Kidney (tissue), 13 donors: ENCODE measurements at regions not wholly inside any gene's neighbourhood (a gene's known extent, or its start where the extent isn't known, plus 50 kb on each side); places are given as distances from the start of the nearest gene placed in this dataset.
A peak's percentile ranks its signal among the peaks of the same experiment; 100 is the strongest.

ENCODE experiments used
- DNase-seq, 5 donors: peaks; one replicate each; pipeline ENCODE4 v3.0.0-alpha.2; 2013 to 2020
- FAIRE-seq: peaks from 2 replicates; lab custom pipeline; 2012; peaks lifted over from hg19 to GRCh38; lab: Jason Lieb, UNC
- H3K27ac ChIP-seq, 2 donors: one replicate each; pipeline ENCODE4 v1.7.0; 2013; ENCODE audit warnings: low read depth in 2 of 2, low read length in 2 of 2, inconsistent platforms in 1 of 2
- H3K27me3 ChIP-seq: one replicate; pipeline ENCODE4 v1.7.1; 2013; ENCODE audit warnings: low read length, inconsistent platforms; ENCODE audit not compliant: control insufficient read depth, insufficient read depth
- H3K36me3 ChIP-seq, 3 donors: one replicate each; pipeline versions ENCODE4 v1.7.0 to v1.7.1; 2013; ENCODE audit warnings: low read length in 3 of 3, control low read depth in 1 of 3, inconsistent platforms in 1 of 3; ENCODE audit not compliant: insufficient read depth in 3 of 3, control insufficient read depth in 2 of 3
- H3K4me1 ChIP-seq, 3 donors: one replicate each; pipeline versions ENCODE4 v1.7.0 to v1.7.1; 2013; ENCODE audit warnings: low read length in 3 of 3, inconsistent platforms in 1 of 3, low read depth in 1 of 3; ENCODE audit not compliant: control insufficient read depth in 2 of 3, insufficient read depth in 2 of 3
- H3K4me3 ChIP-seq, 3 donors: one replicate each; pipeline versions ENCODE4 v1.7.0 to v1.8.1; 2013; ENCODE audit warnings: low read length in 3 of 3, control low read depth in 1 of 3, inconsistent platforms in 1 of 3
- H3K9ac ChIP-seq, 3 donors: one replicate each; pipeline versions ENCODE4 v1.7.0 to v1.7.1; 2013; ENCODE audit warnings: low read length in 3 of 3, control low read depth in 1 of 3, inconsistent platforms in 1 of 3
- H3K9me3 ChIP-seq, 3 donors: one replicate each; pipeline versions ENCODE4 v1.7.0 to v1.7.1; 2013; ENCODE audit warnings: low read length in 3 of 3, control low read depth in 1 of 3, inconsistent platforms in 1 of 3; ENCODE audit not compliant: control insufficient read depth in 2 of 3, insufficient read depth in 1 of 3
- intact Hi-C: fragments of 100-400 bp; cut with DNase I; formaldehyde crosslinking; loops from one replicate; pipeline ENCODE4 v1.11.1; 2022
- TF ChIP-seq, protein P1 (sequence below): IDR thresholded peaks from 3 replicates; pipeline ENCODE4 v1.5.1; 2012; ENCODE audit warnings: mild to moderate bottlenecking, moderate library complexity, borderline replicate concordance; ENCODE audit not compliant: insufficient read depth; ENCODE audit errors: extremely low read depth
- donor health status: control.
- donor health status: control.
- donor health status: control.
- donor health status: control.
- donor health status: control.
- donor health status: DM: yes; HTN: yes; CAD: no.
- donor health status: Normal renal cell carcinoma (clear cell type).

DNA sequence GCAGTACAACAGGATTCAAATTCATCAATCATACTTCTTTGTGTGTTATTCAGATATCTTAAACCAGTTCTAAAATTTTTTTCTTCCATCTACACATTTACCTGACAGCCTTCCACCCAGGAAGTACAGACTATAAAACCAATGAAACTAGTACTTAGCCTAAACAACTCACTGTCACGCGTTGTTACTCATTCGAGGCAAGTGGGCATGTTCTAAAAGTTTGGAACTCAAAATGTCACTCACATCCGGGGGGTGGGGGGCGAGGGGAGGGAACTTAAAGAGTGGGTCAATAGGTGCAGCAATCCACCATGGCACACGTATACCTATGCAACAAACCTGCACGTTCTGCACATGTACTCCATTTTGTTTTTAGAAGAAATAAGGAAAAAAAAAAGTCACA, 90.4 kb upstream of the PLEKHM1 start:
- intact Hi-C loops = no loop called here
- Histone ChIP-seq H3K4me1 (peaks cover 0 to 3% (median 2%) of the 10 kb centered on the region in 3 donors), H3K9me3 (no peaks in the 10 kb centered on the region), H3K27ac (no peak overlapping the region), H3K4me3 (no peak overlapping the region), H3K36me3 (no peaks in the 10 kb centered on the region), H3K9ac (no peak overlapping the region), H3K27me3 (no peaks in the 10 kb centered on the region)
- FAIRE-seq = no peak
- DNase-seq = peak in 4 of 5 donors; percentile 56 to 83 (median 63)
- TF ChIP-seq, protein P1, sequence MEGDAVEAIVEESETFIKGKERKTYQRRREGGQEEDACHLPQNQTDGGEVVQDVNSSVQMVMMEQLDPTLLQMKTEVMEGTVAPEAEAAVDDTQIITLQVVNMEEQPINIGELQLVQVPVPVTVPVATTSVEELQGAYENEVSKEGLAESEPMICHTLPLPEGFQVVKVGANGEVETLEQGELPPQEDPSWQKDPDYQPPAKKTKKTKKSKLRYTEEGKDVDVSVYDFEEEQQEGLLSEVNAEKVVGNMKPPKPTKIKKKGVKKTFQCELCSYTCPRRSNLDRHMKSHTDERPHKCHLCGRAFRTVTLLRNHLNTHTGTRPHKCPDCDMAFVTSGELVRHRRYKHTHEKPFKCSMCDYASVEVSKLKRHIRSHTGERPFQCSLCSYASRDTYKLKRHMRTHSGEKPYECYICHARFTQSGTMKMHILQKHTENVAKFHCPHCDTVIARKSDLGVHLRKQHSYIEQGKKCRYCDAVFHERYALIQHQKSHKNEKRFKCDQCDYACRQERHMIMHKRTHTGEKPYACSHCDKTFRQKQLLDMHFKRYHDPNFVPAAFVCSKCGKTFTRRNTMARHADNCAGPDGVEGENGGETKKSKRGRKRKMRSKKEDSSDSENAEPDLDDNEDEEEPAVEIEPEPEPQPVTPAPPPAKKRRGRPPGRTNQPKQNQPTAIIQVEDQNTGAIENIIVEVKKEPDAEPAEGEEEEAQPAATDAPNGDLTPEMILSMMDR = no peak

DNA sequence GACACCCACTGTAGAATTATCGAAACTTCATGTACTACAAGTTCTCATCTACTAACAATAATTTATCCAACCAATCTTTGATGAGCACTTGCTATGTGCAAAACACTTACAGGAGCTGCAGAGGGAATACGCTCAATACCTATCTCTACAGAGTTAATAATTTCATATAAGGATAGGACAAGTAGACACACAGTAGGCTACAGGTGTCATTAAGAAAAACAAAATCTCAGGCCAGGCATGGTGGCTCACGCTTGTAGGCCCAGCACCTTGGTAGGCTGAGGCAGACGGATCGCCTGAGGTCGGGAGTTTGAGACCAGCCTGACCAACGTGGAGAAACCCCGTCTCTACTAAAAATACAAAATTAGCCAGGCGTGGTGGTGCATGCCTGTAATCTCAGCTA, 91.3 kb upstream of the PLEKHM1 start:
- FAIRE-seq (no peak), DNase-seq (no peak)
- Histone ChIP-seq H3K4me3 (no peak overlapping the region), H3K4me1 (peaks cover 0 to 3% (median 2%) of the 10 kb centered on the region in 3 donors), H3K36me3 (no peaks in the 10 kb centered on the region), H3K27ac (no peak overlapping the region), H3K9me3 (no peaks in the 10 kb centered on the region), H3K9ac (no peak overlapping the region), H3K27me3 (no peaks in the 10 kb centered on the region)
- TF ChIP-seq, protein P1 = no peak
- intact Hi-C loops = no loop called here

DNA sequence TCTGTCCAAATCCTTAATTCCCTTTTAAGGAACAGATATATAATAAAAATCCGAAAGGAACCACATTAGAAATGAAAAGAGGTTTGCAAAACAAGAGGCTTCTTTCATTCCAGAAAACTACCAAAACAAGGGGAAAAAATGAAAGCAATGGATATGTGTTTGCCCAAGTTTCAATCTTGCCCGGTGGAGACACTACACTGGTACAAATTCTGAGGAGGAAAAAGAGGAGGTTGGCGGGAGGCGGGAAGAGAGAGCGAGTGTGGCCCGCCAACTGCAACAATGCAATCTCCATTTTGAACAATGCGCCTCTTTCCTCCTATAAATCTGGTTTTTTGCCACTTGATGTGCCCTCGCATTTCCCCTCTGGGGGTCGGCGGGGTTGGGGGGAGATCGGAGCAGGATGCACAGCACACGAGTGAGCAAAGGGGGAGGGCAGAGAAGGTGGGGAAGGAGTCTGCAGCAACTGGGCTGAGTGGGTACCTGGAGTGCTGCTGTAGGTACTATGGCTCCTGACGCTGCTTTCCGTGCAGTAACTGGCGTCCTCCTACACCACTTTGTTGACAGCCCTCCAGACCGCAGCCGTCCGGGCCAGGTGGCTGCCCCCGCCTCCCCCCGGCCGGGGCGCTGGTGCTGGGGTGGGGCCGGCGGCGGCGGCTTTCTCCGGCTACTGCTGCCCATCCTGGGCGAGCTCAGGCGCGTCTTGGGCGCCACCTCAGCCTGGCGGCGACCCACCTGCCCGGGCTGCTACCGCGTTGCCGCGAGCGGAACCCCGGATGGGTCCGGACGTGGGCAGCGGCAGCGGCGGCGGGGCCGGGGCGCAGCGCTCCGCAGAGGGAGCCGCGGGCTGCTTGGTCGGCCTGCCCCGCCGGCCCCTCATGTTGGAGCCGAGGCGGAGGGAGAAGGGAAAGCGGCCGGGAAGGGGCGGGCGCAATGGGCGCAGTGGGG, 93.8 kb upstream of the PLEKHM1 start:
- Histone ChIP-seq H3K4me3 (peak overlapping the region; percentile 89 to 95 (median 90)), H3K4me1 (peaks cover 0 to 3% (median 2%) of the 10 kb centered on the region in 3 donors), H3K9ac (peak overlapping the region; percentile 69 to 84 (median 72)), H3K36me3 (no peaks in the 10 kb centered on the region), H3K9me3 (no peaks in the 10 kb centered on the region), H3K27me3 (no peaks in the 10 kb centered on the region), H3K27ac (peak overlapping the region; percentile 78 to 79)
- DNase-seq (peak; percentile 71 to 95 (median 82)), FAIRE-seq (no peak)
- TF ChIP-seq, protein P1 = no peak
- intact Hi-C loops = no loop called here
